GM12874 (cell line): ENCODE measurements at regions not wholly inside any gene's neighbourhood (a gene's known extent, or its start where the extent isn't known, plus 50 kb on each side); places are given as distances from the start of the nearest gene placed in this dataset.
A peak's percentile ranks its signal among the peaks of the same experiment; 100 is the strongest.

ENCODE experiments used
- TF ChIP-seq, protein P1 (sequence below): IDR thresholded peaks from 2 replicates; pipeline ENCODE4 v1.5.1; 2011; ENCODE audit warnings: low read depth, mild to moderate bottlenecking, control low read depth, low read length, moderate library complexity; ENCODE audit not compliant: insufficient read depth

DNA sequence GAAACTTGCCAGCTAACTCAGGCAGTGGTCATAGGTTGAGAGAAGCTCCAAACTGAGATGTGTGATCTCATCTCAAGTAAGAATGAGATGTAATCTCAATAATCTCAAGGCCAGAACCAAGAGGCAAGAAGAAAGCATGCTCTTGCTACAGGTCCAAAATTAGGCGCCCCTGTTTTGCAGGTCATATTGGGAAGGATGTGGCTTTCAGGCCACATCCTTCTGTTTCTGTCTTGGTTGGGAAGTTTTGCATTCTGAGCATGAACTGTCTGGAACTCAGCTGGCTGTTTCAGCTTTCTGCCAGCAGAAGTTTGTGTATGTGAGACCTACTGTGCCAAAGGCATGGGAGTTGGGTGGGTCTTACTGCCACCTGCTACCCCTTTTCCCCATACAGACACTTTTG, 67.5 kb upstream of the MS4A8 start:
- TF ChIP-seq, protein P1, sequence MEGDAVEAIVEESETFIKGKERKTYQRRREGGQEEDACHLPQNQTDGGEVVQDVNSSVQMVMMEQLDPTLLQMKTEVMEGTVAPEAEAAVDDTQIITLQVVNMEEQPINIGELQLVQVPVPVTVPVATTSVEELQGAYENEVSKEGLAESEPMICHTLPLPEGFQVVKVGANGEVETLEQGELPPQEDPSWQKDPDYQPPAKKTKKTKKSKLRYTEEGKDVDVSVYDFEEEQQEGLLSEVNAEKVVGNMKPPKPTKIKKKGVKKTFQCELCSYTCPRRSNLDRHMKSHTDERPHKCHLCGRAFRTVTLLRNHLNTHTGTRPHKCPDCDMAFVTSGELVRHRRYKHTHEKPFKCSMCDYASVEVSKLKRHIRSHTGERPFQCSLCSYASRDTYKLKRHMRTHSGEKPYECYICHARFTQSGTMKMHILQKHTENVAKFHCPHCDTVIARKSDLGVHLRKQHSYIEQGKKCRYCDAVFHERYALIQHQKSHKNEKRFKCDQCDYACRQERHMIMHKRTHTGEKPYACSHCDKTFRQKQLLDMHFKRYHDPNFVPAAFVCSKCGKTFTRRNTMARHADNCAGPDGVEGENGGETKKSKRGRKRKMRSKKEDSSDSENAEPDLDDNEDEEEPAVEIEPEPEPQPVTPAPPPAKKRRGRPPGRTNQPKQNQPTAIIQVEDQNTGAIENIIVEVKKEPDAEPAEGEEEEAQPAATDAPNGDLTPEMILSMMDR: no peak

DNA sequence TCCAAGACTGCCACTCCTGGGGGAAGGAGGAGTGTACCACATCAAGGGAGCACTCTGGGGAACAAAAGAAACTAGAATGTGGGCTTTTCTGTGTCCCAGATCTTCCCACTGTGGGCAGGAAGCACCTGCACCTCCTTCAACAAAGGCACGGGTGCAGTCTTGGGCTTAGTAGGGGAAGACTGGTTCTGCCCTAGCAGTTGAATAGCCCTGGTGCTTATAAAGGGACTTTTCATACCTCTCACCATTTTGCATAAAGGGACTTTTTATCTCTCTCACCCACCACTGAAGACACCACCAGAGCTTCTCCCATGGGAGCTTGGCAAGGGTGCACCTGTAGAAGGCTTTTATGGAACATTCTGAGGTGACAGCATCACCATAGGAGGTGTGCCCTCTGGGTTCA, 65.8 kb upstream of the MS4A8 start:
- TF ChIP-seq, protein P1: no peak

DNA sequence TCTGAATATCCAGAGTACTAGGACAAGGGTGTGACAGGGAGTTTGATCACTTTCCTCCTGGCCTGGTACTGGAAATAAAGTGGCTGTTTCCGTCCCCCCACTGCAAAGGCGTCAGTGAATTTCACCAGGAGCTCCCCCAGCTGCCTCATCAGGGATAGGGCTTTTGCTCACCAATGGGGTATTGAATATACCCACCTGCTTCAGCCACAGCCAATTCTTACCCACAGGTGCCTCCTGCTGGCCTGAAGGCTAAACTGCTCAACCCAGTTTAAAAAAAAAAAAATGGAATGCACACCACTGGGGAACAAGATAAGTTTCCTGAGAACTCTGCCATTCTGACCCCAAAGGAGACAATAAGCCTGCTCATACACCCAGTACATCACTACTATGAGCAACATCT, 65.3 kb upstream of the MS4A8 start:
- TF ChIP-seq, protein P1: peak; percentile 66

DNA sequence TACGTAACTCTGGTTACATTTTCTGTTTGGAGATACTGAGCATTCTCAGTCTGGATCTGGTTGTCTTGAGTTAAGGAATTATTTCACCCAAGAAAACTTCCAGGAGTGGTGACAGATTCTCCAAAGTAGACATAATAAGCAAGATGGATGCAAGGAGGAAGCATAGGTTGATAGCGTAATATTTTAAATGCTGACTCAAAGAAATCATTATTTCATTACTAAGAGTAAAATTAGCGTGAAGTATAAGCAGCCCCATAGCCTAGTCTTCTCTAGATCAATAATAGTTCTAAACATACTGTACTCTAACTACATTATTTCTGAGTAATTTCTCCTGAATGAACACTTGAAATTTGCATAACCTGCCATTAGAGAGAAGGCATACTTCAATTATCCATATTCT, 57.5 kb upstream of the MS4A8 start:
- TF ChIP-seq, protein P1: no peak

DNA sequence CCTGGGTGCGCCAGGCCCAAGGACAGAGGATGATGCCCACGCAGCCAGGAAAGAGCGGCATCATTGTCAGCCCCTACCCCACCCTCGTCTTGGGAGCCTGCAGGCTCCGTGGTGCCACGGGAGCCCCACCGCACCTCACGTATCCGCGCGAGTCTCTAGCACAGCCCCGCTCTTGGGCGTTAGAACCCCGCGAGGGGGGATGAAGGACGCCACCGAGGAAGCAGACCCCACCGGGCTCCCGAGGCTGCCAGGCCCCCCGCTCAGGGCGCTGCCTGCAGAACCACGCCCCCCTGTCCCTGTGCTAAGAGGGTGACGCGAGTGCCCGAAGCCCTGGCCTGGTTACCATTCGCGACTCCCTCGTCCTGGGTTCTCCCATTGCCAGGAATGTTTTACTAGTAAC, 52.3 kb upstream of the MS4A8 start:
- TF ChIP-seq, protein P1: no peak
